GM12874 (cell line): ENCODE measurements at regions not wholly inside any gene's neighbourhood (a gene's known extent, or its start where the extent isn't known, plus 50 kb on each side); places are given as distances from the start of the nearest gene placed in this dataset.

Source experiments
- CTCF ChIP-seq: IDR thresholded peaks from 2 replicates; pipeline ENCODE4 v1.5.1; 2011; ENCODE audit warnings: low read depth, mild to moderate bottlenecking, control low read depth, low read length, moderate library complexity; ENCODE audit not compliant: insufficient read depth

GRCh38 chr5:26660116-26660515 is 378.3 kb downstream of the CDH9 start:
- TF ChIP-seq CTCF, result no peak

- TF ChIP-seq CTCF, result no peak
Measured at GRCh38 chr5:26649000-26649399, 389.4 kb downstream of the CDH9 start.

- no peak for TF ChIP-seq CTCF
Measured at GRCh38 chr5:26647781-26648180, 390.6 kb downstream of the CDH9 start.

GRCh38 chr5:26645659-26646058 is 392.7 kb downstream of the CDH9 start:
- no peak for TF ChIP-seq CTCF

- no peak for TF ChIP-seq CTCF
Measured at GRCh38 chr5:26641492-26641891, 396.9 kb downstream of the CDH9 start.

- no peak for TF ChIP-seq CTCF
Measured at GRCh38 chr5:26625099-26625498, 413.3 kb downstream of the CDH9 start.

GRCh38 chr5:26622947-26623346 is 415.4 kb downstream of the CDH9 start:
- TF ChIP-seq CTCF, result no peak

- no peak for TF ChIP-seq CTCF
Measured at GRCh38 chr5:26610577-26610976, 427.8 kb downstream of the CDH9 start.
